NCI-H460 (cell line): ENCODE measurements at regions not wholly inside any gene's neighbourhood (a gene's known extent, or its start where the extent isn't known, plus 50 kb on each side); places are given as distances from the start of the nearest gene placed in this dataset.

Source experiments
- DNase-seq: peaks from one replicate; pipeline ENCODE4 v3.0.0-alpha.2; 2016; ENCODE audit warnings: low read depth; ENCODE audit errors: extremely low read depth

DNA sequence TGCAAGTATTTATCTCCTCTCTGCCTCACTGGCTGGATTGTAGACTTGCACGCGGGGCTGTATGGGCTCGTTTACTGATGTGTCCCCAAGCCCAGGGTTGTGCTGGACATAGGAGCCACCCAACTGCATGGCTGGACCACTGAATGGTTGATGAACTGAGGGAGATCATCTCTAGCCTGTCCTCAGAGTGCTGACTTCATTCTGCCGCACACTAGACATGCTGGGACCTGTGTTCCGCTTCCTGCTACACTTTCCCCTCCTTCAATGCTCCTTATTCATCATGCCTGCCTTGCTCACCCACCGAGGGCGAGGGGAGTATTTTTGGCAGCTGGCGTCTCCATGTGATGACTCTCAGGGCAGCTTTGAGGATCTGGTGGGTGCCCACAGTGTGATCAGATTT lies 440.2 kb downstream of the GLRX3 start:
- no peak for DNase-seq

DNA sequence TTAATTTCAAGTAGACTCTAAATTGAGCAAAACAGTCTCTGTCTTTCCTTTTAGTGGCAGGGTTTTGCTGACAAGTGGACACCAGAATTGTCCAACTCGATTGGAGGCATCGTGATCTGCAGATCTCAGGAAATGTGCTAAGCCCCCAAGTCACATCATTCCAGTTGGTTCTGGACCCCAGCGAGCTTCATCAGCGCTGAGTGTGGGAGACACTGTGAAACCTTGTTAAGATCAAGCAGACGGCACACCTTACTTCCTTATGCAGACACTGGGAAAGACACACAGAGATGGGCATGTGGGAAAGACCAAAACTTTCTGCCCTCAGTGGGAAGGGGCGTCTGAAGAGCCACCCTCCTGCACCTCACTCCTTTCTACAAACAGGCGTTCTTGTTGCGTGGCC lies 440.8 kb downstream of the GLRX3 start:
- DNase-seq = no peak

DNA sequence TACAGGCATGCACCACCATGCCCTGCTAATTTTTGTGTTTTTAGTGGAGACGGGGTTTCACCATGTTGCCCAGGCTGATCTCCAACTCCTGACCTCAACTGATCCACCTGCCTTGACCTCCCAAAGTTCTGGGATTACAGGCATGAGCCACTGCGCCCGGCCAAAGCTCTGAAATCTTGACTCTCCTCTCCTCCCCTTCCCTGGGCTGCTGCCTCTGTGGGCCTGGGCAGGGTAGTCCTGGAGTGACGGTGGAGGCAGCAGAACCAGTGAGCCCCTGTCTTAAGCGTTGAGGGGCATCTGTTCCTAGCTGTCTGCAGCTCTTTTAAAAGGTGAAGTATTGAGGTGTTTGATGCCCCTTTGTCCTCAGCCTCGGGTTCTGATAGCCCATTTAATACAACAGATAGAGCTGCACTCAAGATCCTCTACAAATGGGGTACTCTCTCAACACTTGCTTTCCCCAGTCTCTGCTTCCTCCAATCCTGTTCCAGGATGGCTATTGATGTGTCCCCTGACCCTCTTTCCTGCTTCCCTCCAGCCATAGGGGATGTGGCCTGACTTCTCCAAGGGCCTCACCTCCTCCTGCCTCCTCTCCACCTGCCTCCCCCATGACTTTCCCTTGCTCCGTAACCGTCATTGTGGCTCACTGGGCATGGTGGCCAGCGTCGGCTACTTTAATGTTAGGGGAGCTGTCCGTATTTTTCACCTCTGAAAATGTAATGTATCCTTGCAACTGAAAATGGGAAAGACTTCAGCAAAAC lies 442.5 kb downstream of the GLRX3 start:
- DNase-seq = no peak

DNA sequence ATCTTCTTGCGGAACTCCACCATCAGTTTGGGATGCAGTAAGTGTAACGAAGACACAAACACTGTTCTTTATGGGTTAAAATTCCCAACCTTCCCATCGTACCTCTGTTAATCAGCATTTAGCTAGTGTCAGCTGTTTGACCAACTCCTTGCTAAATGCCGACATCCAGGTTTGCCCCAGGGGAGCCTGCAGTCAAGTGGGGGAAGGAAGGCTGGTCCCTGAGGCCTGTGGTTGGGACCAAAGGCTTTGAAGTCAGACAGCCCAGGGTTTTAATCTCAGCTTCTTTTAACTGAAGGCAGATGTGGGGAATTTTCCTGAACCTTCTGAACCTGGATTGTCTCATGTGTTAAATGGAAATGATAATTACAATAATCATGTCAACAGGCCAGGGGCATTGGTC lies 443.7 kb downstream of the GLRX3 start:
- DNase-seq = no peak

DNA sequence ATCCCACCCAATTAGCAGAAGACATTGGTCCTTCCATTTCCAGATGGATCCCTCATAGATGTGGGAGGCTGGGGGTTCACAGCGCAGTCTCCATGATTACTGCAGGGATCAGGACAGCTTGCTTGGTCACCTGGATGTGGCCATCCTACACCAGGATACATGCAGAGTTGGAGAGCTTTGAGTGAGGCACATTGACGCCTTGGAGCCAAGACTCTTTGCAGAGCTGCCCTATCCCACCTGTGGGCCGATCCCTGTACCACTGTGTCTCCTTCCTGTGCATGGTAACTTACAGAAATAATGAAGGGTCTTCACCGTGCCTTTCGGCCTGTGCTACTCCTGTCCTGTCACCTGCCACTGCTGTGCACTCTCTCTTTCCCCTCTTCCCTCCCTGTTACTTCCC lies 444.8 kb downstream of the GLRX3 start:
- DNase-seq = no peak

DNA sequence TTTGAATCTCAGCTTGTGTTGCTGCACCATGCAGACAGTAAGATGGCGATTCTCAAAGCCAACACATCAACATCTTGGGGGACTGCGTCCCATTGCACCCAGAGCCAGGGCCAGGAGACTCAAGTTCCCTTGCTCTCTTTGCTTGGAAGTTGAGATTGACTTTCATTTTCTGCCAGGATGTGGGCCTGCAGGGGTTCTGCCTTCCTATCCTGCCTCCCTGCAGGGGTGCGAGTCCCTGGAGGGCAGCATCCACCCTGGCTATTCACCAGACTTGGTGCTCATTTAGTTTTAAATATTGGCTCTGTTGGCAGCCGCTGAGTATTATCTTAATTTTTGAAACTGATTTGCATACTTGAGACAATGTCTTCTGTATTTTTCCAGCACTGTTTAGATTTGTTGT lies 451.5 kb downstream of the GLRX3 start:
- no peak for DNase-seq

DNA sequence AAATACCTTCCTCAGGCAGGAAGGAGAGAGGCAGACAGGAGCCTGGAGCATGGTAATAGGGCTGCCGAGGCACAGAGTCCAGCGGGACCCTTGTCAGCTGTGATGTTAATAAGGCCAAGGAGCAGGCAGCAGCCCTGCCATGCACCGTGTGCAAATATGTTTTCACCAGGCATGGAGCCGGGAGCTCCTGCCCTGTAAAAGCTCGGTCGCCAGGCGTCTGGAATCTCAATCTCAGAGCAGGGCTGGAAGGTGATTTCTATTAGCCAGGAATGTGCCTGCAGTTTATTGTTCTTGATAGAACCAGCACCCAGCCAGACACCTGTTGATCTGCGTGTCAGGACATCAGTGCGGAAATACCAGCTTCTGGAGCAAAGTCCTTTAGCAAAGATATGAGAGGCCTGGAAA lies 469.8 kb downstream of the GLRX3 start:
- no peak for DNase-seq

DNA sequence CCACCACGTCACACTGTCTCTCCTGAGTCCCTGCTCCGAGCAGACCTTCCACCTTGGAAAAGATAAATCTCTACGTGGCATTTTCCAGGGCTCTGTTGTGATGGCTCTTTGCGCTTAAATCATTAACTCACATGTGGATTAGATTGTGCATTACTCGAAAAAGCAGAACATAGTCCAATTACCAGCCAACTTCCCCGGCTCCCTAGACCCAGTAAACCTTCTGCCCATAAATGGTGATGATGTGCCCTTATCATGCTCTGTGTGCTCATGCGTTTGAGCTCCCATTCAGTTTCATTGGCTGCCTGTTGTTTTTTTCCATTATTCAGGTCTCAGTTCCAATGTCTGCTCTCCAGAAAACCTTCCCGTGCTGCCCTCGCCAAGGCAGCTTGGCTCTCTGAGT lies 471.2 kb downstream of the GLRX3 start:
- no peak for DNase-seq

DNA sequence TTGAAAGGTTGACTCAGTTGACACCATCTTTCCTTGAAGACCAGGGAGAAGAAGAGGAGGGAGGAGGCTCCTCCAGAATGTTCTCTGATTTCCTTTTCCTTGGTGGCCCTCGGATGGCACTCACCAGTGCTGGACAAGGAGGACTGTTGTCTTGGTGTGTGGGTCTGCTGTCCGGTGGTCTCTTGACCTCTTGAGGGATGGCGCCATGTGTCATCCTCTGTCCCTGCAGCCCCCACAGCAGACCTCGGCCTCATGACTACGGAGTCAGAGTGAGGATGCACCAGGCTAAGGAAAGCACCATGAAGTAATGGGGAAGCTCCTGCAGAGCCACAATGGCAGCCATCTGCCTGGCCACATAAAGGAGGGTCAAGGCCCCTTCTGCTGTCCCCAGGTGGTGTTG lies 475.0 kb downstream of the GLRX3 start:
- DNase-seq = no peak

DNA sequence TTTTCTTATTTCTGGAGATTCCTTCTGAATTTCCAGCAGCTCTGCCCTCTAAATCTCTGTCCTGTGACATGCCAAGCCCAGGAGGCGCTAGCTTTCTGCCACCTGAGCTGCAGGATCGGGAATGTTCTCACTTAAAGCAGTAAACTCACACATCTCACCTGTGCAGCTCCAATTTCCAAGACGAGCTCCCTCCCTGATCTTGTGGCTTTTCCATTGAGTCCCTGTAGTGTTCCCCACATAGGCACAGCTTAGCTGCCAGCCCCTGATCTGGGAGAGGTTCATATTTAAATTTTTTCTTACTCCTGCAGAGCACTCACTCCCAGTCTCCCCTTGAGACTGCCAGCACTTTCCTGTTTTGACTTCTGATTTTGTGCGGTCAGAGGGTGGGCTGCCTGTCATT lies 479.3 kb downstream of the GLRX3 start:
- DNase-seq = no peak

DNA sequence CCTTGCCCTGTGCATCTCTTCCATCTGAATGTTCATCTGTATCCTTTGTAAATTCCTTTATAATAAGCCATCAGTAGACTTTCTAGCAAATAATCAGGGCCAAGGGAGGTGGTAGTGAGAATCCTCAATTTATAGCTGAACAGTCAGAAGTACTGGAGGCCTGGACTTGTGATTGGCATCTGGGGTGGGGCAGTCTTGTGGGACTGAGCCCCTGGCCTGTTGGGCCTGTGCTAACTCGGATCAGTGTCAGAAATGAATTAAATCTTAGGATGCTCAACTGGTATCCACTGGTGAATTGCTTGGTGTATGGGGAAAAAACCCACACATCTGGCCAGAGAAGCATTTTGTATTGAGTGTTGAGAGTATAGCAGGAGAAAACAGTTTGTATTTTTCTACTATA lies 481.8 kb downstream of the GLRX3 start:
- no peak for DNase-seq

DNA sequence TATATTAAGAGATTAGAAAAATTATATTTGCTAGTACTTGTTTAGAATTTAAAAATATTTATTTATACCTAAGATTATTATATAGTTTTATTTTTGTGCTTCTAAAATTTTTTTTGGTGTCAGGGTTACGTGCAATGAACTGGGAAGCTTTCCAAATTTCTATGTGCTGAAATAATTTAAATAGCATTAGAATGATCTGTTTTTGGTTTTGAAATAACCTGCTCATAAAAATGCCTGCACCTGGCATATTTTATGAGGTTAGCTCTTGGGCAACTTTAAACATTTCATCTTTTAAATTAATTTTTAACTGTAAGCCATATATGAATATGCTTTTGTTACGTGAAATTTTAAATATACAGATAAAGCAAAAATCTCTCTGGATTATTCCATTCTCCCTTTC lies 482.5 kb downstream of the GLRX3 start:
- DNase-seq = no peak

DNA sequence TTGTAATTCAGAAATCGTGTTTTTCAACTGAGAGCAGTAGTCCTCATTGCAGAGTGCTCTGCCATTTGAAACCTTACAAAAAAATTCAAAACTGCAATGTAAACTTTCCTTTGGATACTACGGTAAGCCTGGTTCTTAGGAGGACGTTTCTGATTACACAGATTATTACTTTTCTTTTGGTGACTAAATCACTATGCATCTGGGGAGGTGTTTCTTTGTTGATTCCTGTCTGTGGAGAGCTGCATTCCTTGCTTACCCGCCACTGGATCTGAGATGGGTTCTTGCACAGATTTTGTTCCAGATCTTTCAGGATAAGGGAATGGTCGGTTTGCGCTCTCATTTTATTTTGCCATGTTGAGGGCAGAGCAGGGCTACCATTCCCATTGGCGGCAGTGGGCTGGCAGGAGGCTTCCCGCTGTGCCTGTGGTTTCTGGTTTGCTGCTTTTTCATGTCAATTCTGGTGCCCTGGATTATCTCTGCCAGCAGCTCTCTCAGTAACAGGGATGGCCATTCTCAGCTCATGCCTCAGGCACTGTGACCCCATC lies 485.1 kb downstream of the GLRX3 start:
- no peak for DNase-seq

DNA sequence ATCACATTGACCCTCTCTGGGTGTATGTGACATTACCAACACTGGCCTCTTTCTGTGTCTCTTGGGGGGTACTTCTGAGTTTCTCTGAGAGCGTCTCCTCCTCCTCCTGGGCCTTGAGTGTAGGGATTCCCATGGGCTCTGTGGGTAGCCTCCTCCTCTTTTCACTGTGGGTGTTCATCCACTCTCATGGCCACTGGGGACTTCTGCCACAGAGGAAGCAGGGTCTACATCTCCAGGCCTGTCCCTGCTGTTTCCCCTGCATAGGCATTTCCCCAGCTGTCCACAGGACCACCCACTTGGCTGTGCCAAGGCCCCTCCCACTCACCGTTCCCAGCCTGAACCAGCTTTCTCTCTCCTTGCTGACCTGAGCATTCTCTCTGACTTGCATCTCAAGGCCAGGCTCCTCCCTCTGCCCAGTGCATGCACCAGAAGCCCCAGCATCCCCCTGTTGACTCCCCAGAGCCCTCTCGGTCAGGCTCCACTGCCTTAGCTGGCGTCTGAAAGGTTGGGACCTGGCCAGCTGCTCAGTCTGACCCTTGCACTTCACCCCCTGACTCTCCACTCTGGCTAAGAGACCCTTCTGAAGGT lies 487.6 kb downstream of the GLRX3 start:
- no peak for DNase-seq

DNA sequence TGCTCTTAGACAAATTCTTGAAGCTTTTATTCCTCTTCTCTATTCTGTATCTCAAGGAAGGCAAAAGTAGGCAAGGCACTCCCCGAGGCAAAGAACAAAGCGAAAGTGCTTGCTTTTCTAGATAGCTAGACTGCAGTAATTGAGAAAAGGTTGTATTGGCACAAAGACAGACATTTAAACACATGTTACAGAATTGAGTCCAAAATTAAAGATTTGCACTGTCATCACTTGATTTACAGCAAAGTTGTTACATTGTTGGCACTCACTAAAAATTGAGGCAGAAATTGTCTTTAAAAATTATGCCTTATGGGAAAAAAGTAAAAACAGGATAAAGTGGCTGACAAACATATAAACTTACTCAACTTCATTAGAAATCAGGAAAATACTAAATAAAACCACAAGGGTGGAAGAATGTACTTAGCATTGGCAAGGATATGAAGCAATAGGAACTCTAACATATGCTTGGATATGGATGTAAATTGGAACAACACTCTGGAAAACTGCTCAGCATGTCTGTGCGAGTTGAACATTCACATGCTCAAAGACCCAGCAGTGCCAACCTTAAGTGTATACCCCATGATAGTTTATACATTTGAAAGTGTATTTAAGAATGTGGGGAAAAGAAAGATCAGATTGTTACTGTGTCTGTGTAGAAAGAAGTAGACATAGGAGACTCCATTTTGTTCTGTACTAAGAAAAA lies 491.3 kb downstream of the GLRX3 start:
- DNase-seq = no peak

DNA sequence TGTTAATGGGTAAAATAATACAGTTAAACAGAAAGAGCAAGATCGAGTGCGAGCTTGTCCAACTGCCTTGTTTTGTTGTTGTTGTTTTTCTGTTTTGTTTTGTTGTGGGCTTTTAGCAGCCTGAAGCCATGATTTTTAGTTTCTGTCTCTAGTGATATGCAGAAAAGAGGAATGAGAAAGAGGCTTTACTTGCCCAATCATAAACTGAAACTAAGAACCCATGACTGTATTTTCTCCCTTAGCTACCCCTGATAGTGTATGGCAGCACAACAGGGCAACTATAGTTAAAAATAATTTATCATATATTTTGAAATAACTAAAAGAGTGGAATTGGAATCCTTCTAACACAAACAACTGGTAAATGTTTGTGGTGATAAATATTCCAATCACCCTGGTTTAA lies 493.9 kb downstream of the GLRX3 start:
- no peak for DNase-seq

DNA sequence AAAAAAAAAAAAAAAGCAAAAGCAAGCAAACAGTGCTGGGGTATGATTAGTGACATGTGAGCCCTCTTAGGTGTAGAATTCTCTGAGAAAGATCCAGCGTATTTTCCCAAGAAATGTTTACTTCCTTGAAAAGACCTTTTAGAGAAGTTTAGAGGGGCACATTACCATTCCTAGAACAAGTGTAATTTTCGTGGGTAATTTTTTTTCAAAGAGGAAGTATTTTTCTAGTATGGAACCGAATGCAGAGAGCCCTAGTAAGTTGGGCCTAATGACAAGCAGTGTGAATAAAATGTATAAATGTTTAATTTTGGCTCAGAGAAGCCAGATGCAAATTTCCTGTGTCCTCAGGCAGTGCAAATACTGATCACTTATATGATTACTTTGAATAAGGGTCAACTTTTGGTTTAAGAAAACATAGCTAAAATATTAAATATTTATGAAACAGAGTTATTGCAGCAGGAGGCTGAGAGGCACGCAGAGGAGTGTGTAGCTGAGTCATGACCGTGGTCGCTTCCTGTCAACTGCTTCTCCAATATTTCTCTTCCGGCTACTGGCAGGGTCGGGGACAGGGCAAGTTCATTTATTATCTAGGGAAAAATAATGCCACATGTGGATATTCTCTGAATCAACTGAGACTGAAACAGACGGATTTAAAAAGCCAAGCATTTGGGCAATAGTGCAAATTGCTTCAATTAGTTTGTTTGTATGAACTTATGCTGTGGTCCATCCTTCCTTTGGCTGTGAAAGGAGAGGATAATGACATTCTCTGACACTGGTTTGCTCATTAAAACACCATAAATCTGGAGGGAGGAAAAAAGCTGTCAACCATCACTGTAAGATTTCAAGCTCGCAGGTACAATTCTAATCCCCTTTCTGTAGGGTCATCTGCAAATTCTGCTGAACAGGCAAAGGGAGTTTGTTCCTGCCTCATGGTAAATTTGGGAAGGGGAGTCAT lies 495.2 kb downstream of the GLRX3 start:
- DNase-seq = no peak

DNA sequence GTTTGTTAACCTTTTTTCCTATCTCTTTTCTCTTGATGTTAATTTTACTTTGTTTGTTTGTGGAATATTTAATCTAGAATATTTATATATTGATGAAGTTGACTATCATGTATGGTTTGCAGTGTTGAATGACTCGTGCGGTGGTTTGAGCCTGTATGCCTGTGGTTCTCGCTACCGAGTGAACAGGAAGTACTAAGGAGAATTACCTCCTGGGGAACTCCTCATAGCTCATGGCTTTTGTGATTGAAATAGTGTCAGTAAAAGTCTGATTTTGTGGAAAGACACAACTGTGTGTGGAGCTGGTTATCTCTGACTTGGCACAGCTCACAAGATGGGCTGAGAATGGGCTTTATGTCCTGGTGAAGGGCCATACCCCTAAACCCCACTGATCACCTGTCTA lies 498.6 kb downstream of the GLRX3 start:
- DNase-seq = no peak

DNA sequence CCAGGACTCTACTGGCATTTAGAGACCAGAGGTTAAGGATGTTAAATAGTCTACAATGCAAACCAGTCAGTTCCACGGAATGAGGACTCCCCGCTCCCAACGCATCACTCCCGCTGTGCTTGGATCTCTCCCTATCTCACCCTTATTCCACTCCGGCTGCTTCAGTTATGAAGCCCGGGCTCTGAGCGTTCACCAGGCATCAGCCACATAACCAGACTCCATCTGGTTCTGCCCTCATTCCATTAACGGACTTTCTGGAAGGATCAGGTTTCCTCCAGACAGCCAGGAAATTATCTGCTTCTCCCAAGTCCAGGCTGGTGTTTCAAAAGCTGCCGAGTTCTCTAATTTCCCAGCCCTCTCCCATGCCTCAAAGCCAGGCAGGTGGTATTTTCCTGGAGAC lies 499.3 kb downstream of the GLRX3 start:
- DNase-seq = no peak

DNA sequence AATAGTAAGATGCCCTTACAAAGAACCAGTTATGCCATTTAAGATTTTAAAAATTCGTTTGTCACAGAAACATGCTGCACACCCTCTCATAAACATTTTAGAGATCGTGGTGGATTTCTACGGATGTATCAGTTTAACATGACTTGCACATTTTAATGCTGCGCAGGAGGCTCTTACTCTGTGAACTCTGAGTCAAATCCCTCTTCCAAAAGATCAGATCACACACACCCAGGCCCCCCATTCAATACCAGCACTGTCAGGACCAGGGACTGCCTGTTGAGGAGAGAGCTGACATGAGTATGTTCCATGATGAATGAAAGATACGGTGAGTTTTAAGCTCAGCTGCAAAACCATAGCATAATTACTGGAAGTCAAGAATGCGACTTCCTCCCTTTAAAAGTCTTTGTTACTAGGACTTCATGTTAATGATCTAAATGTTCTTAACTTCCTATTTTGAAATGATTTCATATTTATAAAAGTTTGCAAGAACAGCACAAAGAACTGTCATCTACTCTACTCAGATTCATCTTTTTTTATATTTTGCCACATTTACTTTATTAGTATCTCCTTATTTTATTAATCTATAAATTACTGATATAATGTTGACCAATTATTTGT lies 500.2 kb downstream of the GLRX3 start:
- no peak for DNase-seq
